ENCODE measurements at regions not wholly inside any gene's neighbourhood (a gene's known extent, or its start where the extent isn't known, plus 50 kb on each side); places are given as distances from the start of the nearest gene placed in this dataset.

- TF ChIP-seq USF2 (IDR thresholded peaks at IDR 0.05; ENCODE audit: borderline replicate concordance, low read depth, low read length) (no peak), MXI1 (IDR thresholded peaks at IDR 0.05; ENCODE audit: low read depth, low read length) (no peak), ELF1 (IDR thresholded peaks at IDR 0.05) (no peak), MEF2A (IDR thresholded peaks at IDR 0.05; ENCODE audit: borderline replicate concordance, low read depth) (no peak), FOSL2 (IDR thresholded peaks at IDR 0.05; ENCODE audit: borderline replicate concordance, low read depth) (no peak), RAD21 (IDR thresholded peaks at IDR 0.05; ENCODE audit: low read length) (no peak), MAX (IDR thresholded peaks at IDR 0.05; ENCODE audit: low read depth) (no peak), EP300 (IDR thresholded peaks at IDR 0.05; ENCODE audit: borderline replicate concordance in 1 of 2, low read depth in 1 of 2, low read length in 1 of 2) (no peak), RCOR1 (IDR thresholded peaks at IDR 0.05; ENCODE audit: low read length) (no peak), IRF3 (IDR thresholded peaks at IDR 0.05; ENCODE audit: low read depth, low read length) (no peak), ZBTB33 (IDR thresholded peaks at IDR 0.05; ENCODE audit: borderline replicate concordance, low read depth) (no peak), FOXM1 (IDR thresholded peaks at IDR 0.05; ENCODE audit: low read depth) (no peak), GABPA (IDR thresholded peaks at IDR 0.05; ENCODE audit: low read depth) (no peak), TCF12 (IDR thresholded peaks at IDR 0.05) (no peak), FOXJ3 (CRISPR knock-in tag; IDR thresholded peaks at IDR 0.05) (no peak), NRF1 (IDR thresholded peaks at IDR 0.05; ENCODE audit: low read depth, low read length) (no peak), TAF1 (IDR thresholded peaks at IDR 0.05; ENCODE audit: borderline replicate concordance, low read depth, low read length) (no peak), USF1 (IDR thresholded peaks at IDR 0.05; ENCODE audit: borderline replicate concordance, low read depth) (no peak), REST (IDR thresholded peaks at IDR 0.05; ENCODE audit: low read depth, low read length) (no peak)
- H2AFZ ChIP-seq (ENCODE audit: low read depth) = no peak overlapping the region
- H4K20me1 ChIP-seq (ENCODE audit: insufficient read depth) = no peaks in the 10 kb centered on the region
- ChIA-PET POLR2A (no interaction called here), CTCF (no interaction called here)
- H3K79me2 ChIP-seq (ENCODE audit: insufficient read depth) = no peaks in the 10 kb centered on the region
- no peak overlapping the region for H3K4me3 ChIP-seq (ENCODE audit: low read depth in 2 of 2, low read length in 1 of 2)
- no peaks in the 10 kb centered on the region for H3K36me3 ChIP-seq (replicated peaks in 1 of 2; ENCODE audit: control insufficient read depth in 1 of 2, insufficient read depth in 2 of 2, low read length in 1 of 2)
- no peaks in the 10 kb centered on the region for H3K9me3 ChIP-seq
- H3K4me1 ChIP-seq (ENCODE audit: control insufficient read depth in 1 of 2, insufficient read depth in 2 of 2, low read depth in 1 of 2, low read length in 1 of 2) = no peaks in the 10 kb centered on the region
- H3K27ac ChIP-seq (ENCODE audit: low read depth in 2 of 2, low read length in 1 of 2) = no peak overlapping the region
- H3K4me2 ChIP-seq = no peak overlapping the region
- no peaks in the 10 kb centered on the region for H3F3A ChIP-seq (replicated peaks; ENCODE audit: insufficient read depth)
- H3K9me2 ChIP-seq = no peaks in the 10 kb centered on the region
- no peak for DNase-seq
- 6% methylated on average over 2 of the region's 2 CpGs for WGBS (ENCODE audit: low lambda C conversion rate)
- no peaks in the 10 kb centered on the region for H3K27me3 ChIP-seq (ENCODE audit: insufficient read depth)
- H3K9ac ChIP-seq = no peak overlapping the region
These were observed 445.9 kb upstream of the FAT3 start for GRCh38 chr11:91778758-91779157.

All from SK-N-SH (cell line).